HepG2 (cell line): ENCODE measurements at regions not wholly inside any gene's neighbourhood (a gene's known extent, or its start where the extent isn't known, plus 50 kb on each side); places are given as distances from the start of the nearest gene placed in this dataset.

Source experiments
- FOXJ3 ChIP-seq: sonication (generic); formaldehyde crosslinking; IDR thresholded peaks from 2 replicates; pipeline ENCODE4 v1.4.0; 2020; ENCODE audit warnings: missing genetic modification reagents, mild to moderate bottlenecking, borderline replicate concordance
- XBP1 ChIP-seq: sonication (generic); formaldehyde crosslinking; IDR thresholded peaks from 2 replicates; pipeline ENCODE4 v1.5.0; 2020; ENCODE audit warnings: missing genetic modification reagents
- TF ChIP-seq, protein P1 (sequence below): sonication (generic); formaldehyde crosslinking; IDR thresholded peaks from 2 replicates; pipeline ENCODE4 v1.4.0; 2020; ENCODE audit warnings: missing genetic modification reagents
- TF ChIP-seq, protein P2 (sequence below): sonication (generic); formaldehyde crosslinking; IDR thresholded peaks from 2 replicates; pipeline ENCODE4 v1.5.0; 2020; ENCODE audit warnings: mild to moderate bottlenecking, missing genetic modification reagents, moderate library complexity

- TF ChIP-seq FOXJ3 (CRISPR knock-in tag) (no peak), XBP1 (CRISPR knock-in tag) (no peak)
- TF ChIP-seq, protein P1, sequence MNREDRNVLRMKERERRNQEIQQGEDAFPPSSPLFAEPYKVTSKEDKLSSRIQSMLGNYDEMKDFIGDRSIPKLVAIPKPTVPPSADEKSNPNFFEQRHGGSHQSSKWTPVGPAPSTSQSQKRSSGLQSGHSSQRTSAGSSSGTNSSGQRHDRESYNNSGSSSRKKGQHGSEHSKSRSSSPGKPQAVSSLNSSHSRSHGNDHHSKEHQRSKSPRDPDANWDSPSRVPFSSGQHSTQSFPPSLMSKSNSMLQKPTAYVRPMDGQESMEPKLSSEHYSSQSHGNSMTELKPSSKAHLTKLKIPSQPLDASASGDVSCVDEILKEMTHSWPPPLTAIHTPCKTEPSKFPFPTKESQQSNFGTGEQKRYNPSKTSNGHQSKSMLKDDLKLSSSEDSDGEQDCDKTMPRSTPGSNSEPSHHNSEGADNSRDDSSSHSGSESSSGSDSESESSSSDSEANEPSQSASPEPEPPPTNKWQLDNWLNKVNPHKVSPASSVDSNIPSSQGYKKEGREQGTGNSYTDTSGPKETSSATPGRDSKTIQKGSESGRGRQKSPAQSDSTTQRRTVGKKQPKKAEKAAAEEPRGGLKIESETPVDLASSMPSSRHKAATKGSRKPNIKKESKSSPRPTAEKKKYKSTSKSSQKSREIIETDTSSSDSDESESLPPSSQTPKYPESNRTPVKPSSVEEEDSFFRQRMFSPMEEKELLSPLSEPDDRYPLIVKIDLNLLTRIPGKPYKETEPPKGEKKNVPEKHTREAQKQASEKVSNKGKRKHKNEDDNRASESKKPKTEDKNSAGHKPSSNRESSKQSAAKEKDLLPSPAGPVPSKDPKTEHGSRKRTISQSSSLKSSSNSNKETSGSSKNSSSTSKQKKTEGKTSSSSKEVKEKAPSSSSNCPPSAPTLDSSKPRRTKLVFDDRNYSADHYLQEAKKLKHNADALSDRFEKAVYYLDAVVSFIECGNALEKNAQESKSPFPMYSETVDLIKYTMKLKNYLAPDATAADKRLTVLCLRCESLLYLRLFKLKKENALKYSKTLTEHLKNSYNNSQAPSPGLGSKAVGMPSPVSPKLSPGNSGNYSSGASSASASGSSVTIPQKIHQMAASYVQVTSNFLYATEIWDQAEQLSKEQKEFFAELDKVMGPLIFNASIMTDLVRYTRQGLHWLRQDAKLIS (CRISPR knock-in tag): no peak
- TF ChIP-seq, protein P2, sequence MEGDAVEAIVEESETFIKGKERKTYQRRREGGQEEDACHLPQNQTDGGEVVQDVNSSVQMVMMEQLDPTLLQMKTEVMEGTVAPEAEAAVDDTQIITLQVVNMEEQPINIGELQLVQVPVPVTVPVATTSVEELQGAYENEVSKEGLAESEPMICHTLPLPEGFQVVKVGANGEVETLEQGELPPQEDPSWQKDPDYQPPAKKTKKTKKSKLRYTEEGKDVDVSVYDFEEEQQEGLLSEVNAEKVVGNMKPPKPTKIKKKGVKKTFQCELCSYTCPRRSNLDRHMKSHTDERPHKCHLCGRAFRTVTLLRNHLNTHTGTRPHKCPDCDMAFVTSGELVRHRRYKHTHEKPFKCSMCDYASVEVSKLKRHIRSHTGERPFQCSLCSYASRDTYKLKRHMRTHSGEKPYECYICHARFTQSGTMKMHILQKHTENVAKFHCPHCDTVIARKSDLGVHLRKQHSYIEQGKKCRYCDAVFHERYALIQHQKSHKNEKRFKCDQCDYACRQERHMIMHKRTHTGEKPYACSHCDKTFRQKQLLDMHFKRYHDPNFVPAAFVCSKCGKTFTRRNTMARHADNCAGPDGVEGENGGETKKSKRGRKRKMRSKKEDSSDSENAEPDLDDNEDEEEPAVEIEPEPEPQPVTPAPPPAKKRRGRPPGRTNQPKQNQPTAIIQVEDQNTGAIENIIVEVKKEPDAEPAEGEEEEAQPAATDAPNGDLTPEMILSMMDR (CRISPR knock-in tag): no peak
Measured at GRCh38 chr12:68446901-68447796, 115.0 kb upstream of the MDM1 start.
